Head of caudate nucleus (tissue), 42 donors: ENCODE measurements at regions not wholly inside any gene's neighbourhood (a gene's known extent, or its start where the extent isn't known, plus 50 kb on each side); places are given as distances from the start of the nearest gene placed in this dataset.

Experiments
- DNase-seq, 42 donors: peaks; one replicate each; pipeline versions ENCODE4 v3.0.0 to v3.0.0-alpha.2; 2020 to 2021; ENCODE audit warnings: mixed read lengths in 7 of 42
- intact Hi-C: fragments of 100-400 bp; cut with DNase I; formaldehyde crosslinking; loops from one replicate; pipeline ENCODE4 v1.15.0; 2022

DNA sequence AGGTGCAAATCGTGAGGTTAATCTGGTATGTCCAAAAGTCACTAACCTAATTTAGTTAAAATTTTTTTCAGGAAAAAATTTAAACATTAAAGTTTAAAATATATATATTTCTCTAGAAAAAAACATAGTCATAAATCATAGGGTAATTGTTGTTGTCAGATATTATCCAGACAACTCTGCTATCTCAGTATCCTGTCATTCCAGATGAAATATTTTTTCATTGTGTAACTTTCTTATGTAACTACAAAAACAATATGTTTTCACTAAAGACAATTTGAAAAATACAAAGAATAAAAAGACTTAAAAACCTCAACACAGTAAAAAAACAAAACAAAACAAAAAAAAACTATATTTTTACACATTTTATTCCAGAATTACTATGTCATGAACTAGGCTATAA lies 57.6 kb downstream of the TENT5A start:
- no peak for DNase-seq
- intact Hi-C loops = no loop called here

- no peak for DNase-seq
- intact Hi-C loops = no loop called here
These were observed 58.3 kb downstream of the TENT5A start for GRCh38 chr6:81694207-81694606.

DNA sequence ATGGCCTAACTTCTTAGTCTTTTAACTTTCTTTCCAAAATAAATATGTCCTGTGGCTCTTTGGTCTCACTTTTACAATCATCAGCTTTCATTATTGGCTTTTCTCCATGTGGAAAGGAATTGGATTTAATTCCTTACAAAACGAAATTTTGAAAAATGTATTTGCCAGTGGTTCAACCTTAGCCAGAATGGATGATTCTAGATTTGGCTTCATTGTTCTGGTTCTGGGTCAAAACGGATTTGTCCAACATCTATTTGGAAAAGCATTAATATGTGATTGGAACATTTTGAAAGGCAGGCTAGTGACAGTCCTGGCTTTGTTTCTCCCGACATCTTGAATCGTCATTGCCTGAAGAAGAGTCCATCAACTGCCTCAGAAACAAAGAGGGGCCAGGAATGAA lies 59.2 kb downstream of the TENT5A start:
- DNase-seq = no peak
- intact Hi-C loops = no loop called here

DNA sequence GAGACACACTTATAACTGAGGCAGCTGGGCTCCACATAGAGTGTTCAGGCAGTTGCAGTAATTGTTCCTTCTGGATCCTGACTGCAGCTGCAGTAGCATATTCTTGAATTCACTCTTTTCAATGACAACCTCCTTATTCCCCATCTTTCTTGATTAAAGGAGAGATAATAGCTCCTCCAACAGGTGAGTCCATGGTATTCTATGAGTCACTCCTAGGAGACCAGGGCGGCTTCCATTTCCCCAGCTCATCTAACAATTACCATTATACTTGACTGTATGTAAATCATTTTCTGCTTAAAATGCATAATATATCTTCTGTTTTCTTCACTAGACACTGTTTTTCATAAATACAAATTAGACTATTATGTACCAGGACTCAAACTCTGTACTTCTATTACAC lies 62.4 kb downstream of the TENT5A start:
- DNase-seq = peak in 1 of 42 donors; percentile 1
- intact Hi-C loops = no loop called here

DNA sequence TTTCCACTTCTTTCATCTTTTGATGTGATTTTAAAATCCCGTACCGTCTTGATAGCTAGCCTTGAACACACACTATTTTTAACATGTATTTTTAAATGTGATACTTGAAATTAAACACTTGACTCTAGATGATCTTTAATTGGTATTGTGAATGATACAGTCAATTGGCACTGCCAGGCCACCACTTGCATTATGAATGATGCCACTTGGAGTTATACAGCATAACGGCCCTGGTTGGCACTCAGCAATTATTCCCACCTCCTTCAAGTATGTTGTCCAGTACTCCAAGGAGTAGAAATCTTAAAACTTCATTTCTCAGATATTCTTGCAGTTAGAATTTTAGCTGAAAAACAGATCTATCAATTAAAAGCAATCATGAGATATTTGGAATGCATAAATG lies 62.9 kb downstream of the TENT5A start:
- DNase-seq = no peak

GRCh38 chr6:81683912-81684311 lies 68.6 kb downstream of the TENT5A start:
- no peak for DNase-seq
- intact Hi-C loops = no loop called here

More for the DNA sequence above, 62.9 kb downstream of the TENT5A start:
- intact Hi-C loops = no loop called here

- no peak for DNase-seq
- intact Hi-C loops = no loop called here
These were observed 69.4 kb downstream of the TENT5A start for GRCh38 chr6:81682858-81683620.

GRCh38 chr6:81682235-81682795 lies 70.2 kb downstream of the TENT5A start:
- no peak for DNase-seq

DNA sequence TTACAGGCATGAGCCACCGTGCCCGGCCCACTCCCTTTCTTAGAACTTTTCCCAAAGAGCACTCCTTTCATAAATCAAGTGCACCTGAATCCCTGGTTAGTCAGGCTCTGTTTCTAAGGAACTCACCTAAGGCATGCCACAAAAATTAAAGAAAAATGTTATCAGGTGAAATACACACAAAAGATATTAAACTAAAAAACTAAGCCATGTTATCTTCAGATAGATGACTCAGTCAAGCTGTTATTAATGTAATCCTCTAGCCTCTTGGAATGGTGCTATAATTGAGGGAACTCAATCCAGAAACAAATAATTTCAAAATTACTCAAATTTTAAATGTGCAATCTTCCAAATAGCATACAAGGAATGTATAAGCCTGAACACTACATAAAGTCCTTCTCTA lies 83.0 kb downstream of the TENT5A start:
- intact Hi-C loops = no loop called here
- no peak for DNase-seq

More at GRCh38 chr6:81682235-81682795, 70.2 kb downstream of the TENT5A start:
- intact Hi-C loops = no loop called here

DNA sequence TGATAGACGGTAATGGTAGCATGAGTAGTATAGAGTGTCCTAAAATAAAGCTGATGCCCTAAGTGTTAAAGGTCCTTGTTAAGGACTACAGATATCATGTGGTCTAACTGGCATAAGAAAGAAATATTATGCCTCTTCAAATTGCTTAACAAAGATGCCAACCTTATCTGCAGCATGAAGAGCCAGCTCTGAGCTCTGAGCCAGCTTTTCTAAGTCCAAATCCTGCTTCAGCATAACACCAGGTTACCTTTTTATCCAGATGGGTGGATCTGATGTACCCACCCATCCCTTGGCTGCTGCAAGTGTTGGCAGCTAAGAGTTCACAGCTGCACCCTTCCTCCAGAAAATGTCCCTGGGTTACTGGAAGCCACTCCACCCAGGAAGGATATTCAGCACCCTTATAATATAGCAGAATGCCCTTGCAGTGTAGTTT lies 83.8 kb downstream of the TENT5A start:
- no peak for DNase-seq
- intact Hi-C loops = no loop called here

GRCh38 chr6:81666481-81666880 lies 86.0 kb downstream of the TENT5A start:
- no peak for DNase-seq
- intact Hi-C loops = no loop called here

GRCh38 chr6:81656231-81656630 lies 96.2 kb downstream of the TENT5A start:
- DNase-seq = no peak
- intact Hi-C loops = no loop called here

GRCh38 chr6:81655696-81656095 lies 96.8 kb downstream of the TENT5A start:
- no peak for DNase-seq
- intact Hi-C loops = no loop called here

DNA sequence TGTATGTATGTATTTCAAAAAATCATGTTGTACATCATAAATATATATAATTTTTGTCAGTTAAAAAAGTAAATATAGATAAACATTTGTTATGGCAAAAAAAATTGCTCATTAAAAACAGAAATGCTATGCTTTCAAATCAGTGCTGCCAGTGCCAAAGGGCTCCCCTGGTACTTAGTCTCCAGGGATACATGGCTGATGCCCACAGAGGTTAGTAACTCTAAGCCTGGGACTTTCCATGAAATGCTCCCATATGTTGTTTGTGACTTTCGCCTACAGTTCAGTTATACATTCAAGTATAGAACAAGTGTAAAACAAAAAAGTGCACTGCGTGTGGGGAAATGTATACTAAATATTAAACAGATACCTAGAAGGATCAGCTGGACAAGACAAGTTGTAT lies 104.0 kb downstream of the TENT5A start:
- intact Hi-C loops = no loop called here
- no peak for DNase-seq

DNA sequence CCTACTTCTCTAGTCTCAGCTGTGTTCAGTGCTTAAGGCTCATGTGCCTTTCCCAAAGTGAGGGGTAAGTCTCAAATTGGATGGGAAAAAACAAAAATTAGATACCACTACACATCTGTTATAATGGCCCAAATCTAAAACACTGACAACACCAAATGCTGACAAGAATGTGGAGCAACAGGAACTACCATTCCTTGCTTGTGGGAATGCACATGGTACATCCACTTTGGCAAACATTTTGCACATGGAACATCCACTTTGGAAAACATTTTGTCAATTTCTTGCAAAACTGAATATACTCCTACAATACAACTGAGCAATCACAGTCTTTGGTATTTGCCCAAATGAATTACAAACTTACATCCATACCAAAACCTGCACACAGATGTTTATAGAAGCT lies 109.3 kb downstream of the TENT5A start:
- intact Hi-C loops = no loop called here
- DNase-seq = no peak

DNA sequence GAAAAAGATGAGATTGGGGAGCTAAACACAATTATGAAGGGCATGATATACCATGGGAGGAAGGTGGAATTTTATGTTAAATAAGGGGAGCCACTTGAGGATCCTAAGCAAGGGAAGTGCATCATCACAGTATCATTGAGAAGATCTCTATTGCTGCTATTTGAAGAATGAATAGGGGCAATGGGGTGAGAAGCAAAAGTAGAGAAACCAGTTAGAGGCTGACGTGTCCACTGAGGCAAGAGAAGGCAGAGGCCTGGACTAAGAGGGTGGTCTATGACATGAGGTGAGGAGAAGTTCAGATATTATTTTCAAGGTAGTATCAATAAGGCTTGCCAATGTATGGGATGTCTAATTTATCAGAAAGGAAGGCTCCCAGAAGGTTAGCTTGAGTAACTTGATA lies 111.6 kb downstream of the TENT5A start:
- DNase-seq = no peak
- intact Hi-C loops = no loop called here

DNA sequence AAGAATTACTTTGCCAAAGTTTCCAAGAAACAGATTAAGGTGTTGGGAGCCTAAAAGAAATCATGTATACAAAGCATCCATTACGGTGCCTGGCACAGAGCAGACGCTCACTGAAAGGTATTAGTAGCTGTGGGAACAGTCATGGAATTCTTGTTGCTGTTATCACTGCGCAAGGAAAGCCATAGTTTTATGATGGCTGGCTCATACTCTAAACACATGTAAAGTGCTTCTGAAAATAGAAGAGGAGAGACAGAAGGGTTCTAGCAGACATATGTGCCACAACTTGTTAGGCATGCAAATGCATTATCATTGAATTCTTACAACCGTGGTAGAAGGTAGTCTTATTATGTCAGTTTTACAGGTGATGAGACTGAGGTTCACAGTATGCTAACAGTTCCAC lies 112.4 kb downstream of the TENT5A start:
- intact Hi-C loops = no loop called here
- DNase-seq = no peak

- intact Hi-C loops = no loop called here
- no peak for DNase-seq
These were observed 114.1 kb downstream of the TENT5A start for GRCh38 chr6:81638366-81638765.

DNA sequence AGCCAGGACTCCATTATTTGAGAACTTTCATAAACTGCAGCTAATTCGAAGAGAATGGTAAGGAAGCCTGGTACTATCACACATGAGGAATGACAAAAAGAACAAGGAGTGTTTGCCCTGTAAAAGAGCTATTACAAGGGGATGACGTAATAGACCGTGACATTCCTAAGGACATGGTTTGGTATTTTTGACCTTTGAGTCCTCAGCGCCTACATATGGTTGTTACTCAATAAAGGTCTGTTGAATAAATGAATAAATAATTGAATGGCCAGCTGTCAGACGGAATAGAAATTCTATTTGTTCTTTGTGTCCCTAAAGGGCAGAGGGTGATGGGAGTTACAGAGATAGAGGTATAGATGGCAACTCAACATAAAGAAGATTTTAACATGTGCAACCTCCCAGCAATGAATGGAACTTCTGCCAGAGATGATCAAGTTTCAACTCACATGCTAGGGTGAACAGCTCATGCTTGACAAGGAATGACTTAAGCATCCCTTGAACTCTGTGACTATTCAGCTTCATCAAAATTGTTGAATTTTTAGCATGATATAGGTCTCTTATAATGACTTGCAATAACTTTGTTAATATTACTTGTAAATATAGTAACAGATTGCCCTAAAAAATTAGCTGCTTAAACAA lies 115.4 kb downstream of the TENT5A start:
- intact Hi-C loops = no loop called here

DNA sequence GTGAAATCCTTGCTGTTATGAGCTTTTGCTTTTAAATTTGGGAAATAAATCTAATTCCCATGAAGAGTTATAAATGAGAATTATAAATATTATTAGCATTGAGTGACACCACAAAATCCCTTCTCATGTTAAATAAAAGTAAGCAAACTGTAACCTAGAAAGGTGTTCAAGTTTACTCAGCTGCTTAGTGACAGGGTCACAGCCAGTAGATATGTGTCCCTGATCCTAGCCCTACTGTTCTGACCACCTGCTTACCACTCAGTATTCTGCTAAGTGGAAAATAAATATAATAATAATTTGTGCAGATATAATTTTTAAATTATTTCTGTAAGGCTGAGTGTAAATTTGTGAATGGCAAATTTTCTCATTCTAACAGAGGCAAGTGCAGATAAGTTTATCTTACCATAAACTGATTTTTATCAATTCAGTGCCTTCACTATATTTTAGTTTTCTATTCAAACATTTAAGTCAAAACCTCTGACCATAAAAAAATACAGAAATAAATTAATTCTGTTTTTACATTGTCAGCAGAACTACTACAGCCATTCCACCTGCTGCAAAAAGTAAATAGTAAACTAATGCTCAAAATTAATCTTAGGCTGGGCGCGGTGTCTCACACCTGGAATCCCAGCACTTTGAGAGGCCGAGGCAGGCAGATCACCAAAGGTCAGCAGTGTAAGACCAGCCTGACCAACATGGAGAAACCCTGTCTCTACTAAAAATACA lies 118.2 kb downstream of the TENT5A start:
- intact Hi-C loops = no loop called here
- DNase-seq = no peak

More for the DNA sequence above, 115.4 kb downstream of the TENT5A start:
- DNase-seq = no peak
